Stimulated activated memory B cell treated with anti-CD40 and anti-IgM and Interleukin-4, amounts not matched to agents 10 μg/mL and 1 μg/mL and 100 μg/mL, for 72 hours (primary cell): ENCODE measurements at regions not wholly inside any gene's neighbourhood (a gene's known extent, or its start where the extent isn't known, plus 50 kb on each side); places are given as distances from the start of the nearest gene placed in this dataset.
"Not testable (repeated sequence)": the region's sequence is repeated elsewhere in the genome, so short reads cannot be mapped to it uniquely, and the experiment has no call there.

Experiments
- ATAC-seq: fragments of 150-1000 bp; cut with Tn5 transposase; 2 replicates; pipeline ENCODE4 v1.10.0; 2021
- H3K27ac Mint-ChIP-seq: one replicate; pipeline ENCODE4 v1.8.0; 2022; ENCODE audit warnings: mild to moderate bottlenecking, mixed read lengths
- H3K27me3 Mint-ChIP-seq: one replicate; pipeline ENCODE4 v1.8.0; 2022; ENCODE audit warnings: mixed read lengths
- H3K36me3 Mint-ChIP-seq: one replicate; pipeline ENCODE4 v1.8.0; 2022; ENCODE audit warnings: mixed read lengths
- H3K4me1 Mint-ChIP-seq: one replicate; pipeline ENCODE4 v1.8.0; 2022; ENCODE audit warnings: mixed read lengths
- H3K4me3 Mint-ChIP-seq: one replicate; pipeline ENCODE4 v1.8.0; 2022; ENCODE audit warnings: mild to moderate bottlenecking, moderate library complexity, mixed read lengths
- H3K9me3 Mint-ChIP-seq: one replicate; pipeline ENCODE4 v1.8.0; 2022; ENCODE audit warnings: mixed read lengths

- no peaks in the 10 kb centered on the region for H3K4me1 Mint-ChIP-seq
- H3K36me3 Mint-ChIP-seq: no peaks in the 10 kb centered on the region
- no peak overlapping the region for H3K4me3 Mint-ChIP-seq
- H3K27ac Mint-ChIP-seq: no peak overlapping the region
- H3K9me3 Mint-ChIP-seq: no peaks in the 10 kb centered on the region
- ATAC-seq: no peak
- peaks cover 26% of the 10 kb centered on the region for H3K27me3 Mint-ChIP-seq
Measured at GRCh38 chr2:239600001-239600593, 199.3 kb upstream of the HDAC4 start.

GRCh38 chr2:239599299-239599698 lies 198.5 kb upstream of the HDAC4 start:
- Mint-ChIP-seq H3K4me1 (no peaks in the 10 kb centered on the region), H3K27me3 (peaks cover 26% of the 10 kb centered on the region), H3K27ac (no peak overlapping the region), H3K36me3 (no peaks in the 10 kb centered on the region), H3K4me3 (no peak overlapping the region), H3K9me3 (no peaks in the 10 kb centered on the region)
- no peak for ATAC-seq

DNA sequence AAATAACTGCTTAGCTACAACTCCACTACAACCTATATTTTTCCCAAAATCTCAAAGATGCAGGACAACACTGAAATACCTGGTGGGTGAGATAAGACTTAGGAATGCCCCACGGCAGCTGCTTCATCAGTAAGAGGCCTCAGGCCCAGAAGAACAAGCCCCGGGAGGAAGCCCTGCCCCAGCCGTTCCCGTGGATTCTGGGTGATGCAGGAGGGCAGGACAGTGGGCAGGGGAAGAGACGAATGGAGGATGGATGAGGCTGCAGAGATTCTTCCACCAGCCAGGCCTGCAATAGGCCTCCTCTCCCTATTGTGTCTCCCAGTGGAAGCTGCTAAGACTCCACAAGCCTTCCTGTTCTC lies 197.9 kb upstream of the HDAC4 start:
- ATAC-seq: no peak
- peaks cover 26% of the 10 kb centered on the region for H3K27me3 Mint-ChIP-seq
- no peaks in the 10 kb centered on the region for H3K36me3 Mint-ChIP-seq
- H3K9me3 Mint-ChIP-seq: no peaks in the 10 kb centered on the region
- no peak overlapping the region for H3K27ac Mint-ChIP-seq
- H3K4me3 Mint-ChIP-seq: no peak overlapping the region
- H3K4me1 Mint-ChIP-seq: no peaks in the 10 kb centered on the region

GRCh38 chr2:239598011-239598731 lies 197.4 kb upstream of the HDAC4 start:
- ATAC-seq: no peak
- H3K9me3 Mint-ChIP-seq: no peaks in the 10 kb centered on the region
- H3K27me3 Mint-ChIP-seq: peaks cover 25% of the 10 kb centered on the region
- no peaks in the 10 kb centered on the region for H3K4me1 Mint-ChIP-seq
- H3K36me3 Mint-ChIP-seq: no peaks in the 10 kb centered on the region
- H3K27ac Mint-ChIP-seq: no peak overlapping the region
- no peak overlapping the region for H3K4me3 Mint-ChIP-seq

DNA sequence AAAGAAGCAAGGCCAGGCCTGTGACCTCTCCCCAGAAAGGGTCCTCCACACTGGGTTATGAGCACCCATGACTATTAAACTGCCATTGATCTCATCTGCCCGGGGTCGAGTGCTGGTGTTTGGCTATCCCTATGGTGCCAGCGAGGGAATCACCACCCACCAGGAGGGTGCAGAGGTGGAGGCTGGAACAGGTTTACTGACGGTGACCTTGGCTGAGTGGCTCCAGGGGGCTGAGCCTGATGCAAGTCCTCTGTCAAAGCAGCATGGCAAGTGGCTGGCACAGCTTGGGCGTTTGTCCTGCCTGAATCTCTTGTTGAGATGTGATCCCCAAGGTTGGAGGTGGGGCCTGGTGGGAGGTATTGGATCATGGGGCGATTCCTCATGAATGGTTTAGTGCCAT lies 196.4 kb upstream of the HDAC4 start:
- ATAC-seq: no peak
- H3K27ac Mint-ChIP-seq: no peak overlapping the region
- peaks cover 15% of the 10 kb centered on the region for H3K27me3 Mint-ChIP-seq
- no peaks in the 10 kb centered on the region for H3K4me1 Mint-ChIP-seq
- H3K9me3 Mint-ChIP-seq: peaks cover 3% of the 10 kb centered on the region
- H3K36me3 Mint-ChIP-seq: no peaks in the 10 kb centered on the region
- no peak overlapping the region for H3K4me3 Mint-ChIP-seq

- Mint-ChIP-seq H3K27me3 (peaks cover 11% of the 10 kb centered on the region), H3K4me3 (no peak overlapping the region), H3K27ac (no peak overlapping the region), H3K36me3 (no peaks in the 10 kb centered on the region), H3K4me1 (no peaks in the 10 kb centered on the region), H3K9me3 (peaks cover 7% of the 10 kb centered on the region)
- no peak for ATAC-seq
Measured at GRCh38 chr2:239596792-239597191, 196.0 kb upstream of the HDAC4 start.

- H3K27ac Mint-ChIP-seq: no peak overlapping the region
- no peaks in the 10 kb centered on the region for H3K36me3 Mint-ChIP-seq
- H3K4me1 Mint-ChIP-seq: no peaks in the 10 kb centered on the region
- no peak for ATAC-seq
- no peak overlapping the region for H3K4me3 Mint-ChIP-seq
- H3K27me3 Mint-ChIP-seq: peaks cover 6% of the 10 kb centered on the region
- peaks cover 10% of the 10 kb centered on the region for H3K9me3 Mint-ChIP-seq
Measured at GRCh38 chr2:239596253-239596652, 195.4 kb upstream of the HDAC4 start.

- H3K4me3 Mint-ChIP-seq: no peak overlapping the region
- no peaks in the 10 kb centered on the region for H3K36me3 Mint-ChIP-seq
- H3K27me3 Mint-ChIP-seq: peaks cover under 1% of the 10 kb centered on the region
- H3K4me1 Mint-ChIP-seq: no peaks in the 10 kb centered on the region
- H3K9me3 Mint-ChIP-seq: peaks cover 10% of the 10 kb centered on the region
- H3K27ac Mint-ChIP-seq: no peak overlapping the region
- ATAC-seq: no peak
Measured at GRCh38 chr2:239595726-239596125, 194.9 kb upstream of the HDAC4 start.

DNA sequence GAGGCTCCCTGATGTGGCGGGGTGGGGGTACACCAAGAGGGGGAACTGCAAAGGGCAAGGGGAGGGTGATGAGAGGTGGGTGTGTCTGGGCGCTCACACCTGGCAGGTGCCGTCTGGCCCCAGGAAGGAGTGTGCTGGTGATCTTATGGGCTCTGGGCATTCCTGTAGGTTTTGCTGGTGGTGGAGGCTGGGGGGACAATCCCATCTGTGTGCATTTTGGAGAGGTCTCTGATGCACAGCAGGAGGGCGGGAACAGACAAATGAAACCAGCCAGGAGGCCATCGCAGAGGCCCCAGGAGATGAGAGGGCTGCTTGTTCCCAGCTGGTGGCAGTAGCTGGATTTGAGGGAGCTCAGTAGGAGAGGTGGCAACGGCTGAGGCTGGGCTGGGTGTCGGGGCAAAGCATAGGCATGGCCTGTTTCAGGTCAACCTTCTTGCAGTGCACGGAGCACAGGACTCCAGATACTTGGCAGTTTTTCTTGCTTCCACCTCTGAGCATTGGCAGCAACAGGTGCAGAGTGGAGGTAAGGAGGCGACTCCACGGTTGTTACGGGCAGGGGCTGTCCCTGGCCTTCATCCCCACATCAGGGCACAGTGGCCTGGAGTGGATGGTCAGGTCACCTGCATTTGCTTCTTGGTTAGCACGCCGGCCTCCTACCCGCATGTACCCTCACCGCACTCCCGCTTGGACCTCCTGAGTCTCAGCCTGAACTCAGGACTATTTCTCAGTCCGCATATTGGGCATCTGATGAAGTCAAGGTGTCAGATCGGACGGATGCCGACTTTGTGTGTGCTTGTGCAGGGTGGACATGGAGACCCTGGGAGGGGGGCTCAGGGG lies 194.2 kb upstream of the HDAC4 start:
- H3K4me3 Mint-ChIP-seq: no peak overlapping the region
- no peak for ATAC-seq
- H3K4me1 Mint-ChIP-seq: no peaks in the 10 kb centered on the region
- H3K9me3 Mint-ChIP-seq: peaks cover 10% of the 10 kb centered on the region
- no peaks in the 10 kb centered on the region for H3K36me3 Mint-ChIP-seq
- no peak overlapping the region for H3K27ac Mint-ChIP-seq
- H3K27me3 Mint-ChIP-seq: no peaks in the 10 kb centered on the region

- Mint-ChIP-seq H3K36me3 (no peaks in the 10 kb centered on the region), H3K4me1 (no peaks in the 10 kb centered on the region), H3K4me3 (no peak overlapping the region), H3K27ac (no peak overlapping the region), H3K27me3 (no peaks in the 10 kb centered on the region), H3K9me3 (peaks cover 10% of the 10 kb centered on the region)
- no peak for ATAC-seq
Measured at GRCh38 chr2:239594019-239594771, 193.4 kb upstream of the HDAC4 start.

GRCh38 chr2:239593455-239593854 lies 192.6 kb upstream of the HDAC4 start:
- Mint-ChIP-seq H3K4me1 (no peaks in the 10 kb centered on the region), H3K4me3 (no peak overlapping the region), H3K36me3 (no peaks in the 10 kb centered on the region), H3K9me3 (peaks cover 10% of the 10 kb centered on the region), H3K27ac (no peak overlapping the region), H3K27me3 (no peaks in the 10 kb centered on the region)
- no peak for ATAC-seq

- H3K9me3 Mint-ChIP-seq, H3K27me3 Mint-ChIP-seq, H3K4me3 Mint-ChIP-seq, H3K27ac Mint-ChIP-seq, H3K4me1 Mint-ChIP-seq, ATAC-seq, H3K36me3 Mint-ChIP-seq: not testable (repeated sequence)
Measured at GRCh38 chr2:239592629-239593290, 191.9 kb upstream of the HDAC4 start.

DNA sequence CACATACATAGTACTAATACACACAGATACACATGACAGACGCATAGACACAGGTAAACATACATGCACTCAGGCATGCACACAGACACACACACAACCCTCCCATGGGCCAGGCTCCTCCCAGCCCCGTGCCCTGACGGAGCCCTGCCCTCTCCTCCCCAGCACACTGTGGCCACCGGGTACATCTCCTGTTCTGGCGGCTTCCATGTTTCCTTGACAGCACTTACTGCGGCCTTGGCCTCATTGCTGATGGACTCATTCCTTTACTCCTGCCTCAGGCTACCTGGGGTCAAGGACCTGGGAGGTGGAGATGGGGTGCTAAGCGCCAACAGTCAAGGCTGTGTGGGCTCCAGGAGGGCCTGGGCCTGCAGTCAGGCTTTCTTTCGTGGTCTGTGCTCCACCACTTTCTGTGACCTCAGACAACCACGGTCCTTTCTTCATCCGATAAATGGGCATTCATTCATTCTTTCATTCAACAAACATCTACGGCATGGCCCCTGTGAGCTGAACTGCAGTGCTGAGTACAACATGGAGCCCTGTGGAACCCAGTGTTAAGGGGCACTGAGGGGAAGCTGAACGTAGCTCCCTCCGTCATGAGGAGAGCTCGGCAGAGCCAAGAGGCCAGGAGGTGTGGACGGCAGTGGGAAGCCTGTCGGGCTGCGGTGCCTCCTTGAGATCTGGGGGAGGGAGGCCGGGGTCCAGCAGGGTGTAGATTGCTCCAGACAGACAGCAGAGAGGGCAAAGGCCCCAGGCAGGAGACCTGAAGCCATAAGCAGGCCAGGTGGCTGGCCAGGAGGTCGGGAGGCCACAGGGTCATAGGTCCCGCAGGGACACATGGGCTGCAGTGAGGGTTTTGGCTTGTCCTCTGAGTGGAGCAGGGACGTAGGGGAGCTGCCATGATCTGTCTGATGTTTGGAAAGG lies 190.4 kb upstream of the HDAC4 start:
- no peaks in the 10 kb centered on the region for H3K36me3 Mint-ChIP-seq

DNA sequence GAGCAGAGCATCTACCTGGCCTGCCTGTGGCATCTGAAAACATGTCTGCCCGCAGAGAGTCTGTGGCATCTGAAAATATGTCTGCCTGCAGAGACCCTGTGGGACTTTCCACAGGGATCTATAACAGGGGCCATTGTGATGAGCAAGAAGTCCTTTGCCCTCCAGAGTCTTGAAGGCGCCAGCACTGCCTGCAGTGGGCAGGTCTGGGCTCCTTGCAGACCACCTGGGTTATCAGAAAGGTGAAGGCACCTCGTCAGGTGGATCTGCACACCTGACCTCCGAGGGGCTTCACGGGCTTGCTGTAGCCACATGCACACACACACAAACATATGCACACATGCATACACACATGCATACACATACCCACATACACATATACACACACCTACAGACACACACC lies 189.5 kb upstream of the HDAC4 start:
- no peak overlapping the region for H3K27ac Mint-ChIP-seq
- no peaks in the 10 kb centered on the region for H3K4me1 Mint-ChIP-seq
- H3K36me3 Mint-ChIP-seq: no peaks in the 10 kb centered on the region
- peaks cover 13% of the 10 kb centered on the region for H3K27me3 Mint-ChIP-seq
- no peak overlapping the region for H3K4me3 Mint-ChIP-seq
- H3K9me3 Mint-ChIP-seq: peaks cover 10% of the 10 kb centered on the region
- ATAC-seq: no peak

More for the DNA sequence above, 190.4 kb upstream of the HDAC4 start:
- H3K27ac Mint-ChIP-seq: no peak overlapping the region
- H3K9me3 Mint-ChIP-seq: peaks cover 10% of the 10 kb centered on the region
- H3K4me1 Mint-ChIP-seq: no peaks in the 10 kb centered on the region
- peaks cover 13% of the 10 kb centered on the region for H3K27me3 Mint-ChIP-seq
- no peak for ATAC-seq
- H3K4me3 Mint-ChIP-seq: no peak overlapping the region
